ENCODE measurements at regions not wholly inside any gene's neighbourhood (a gene's known extent, or its start where the extent isn't known, plus 50 kb on each side); places are given as distances from the start of the nearest gene placed in this dataset.
"Not testable (repeated sequence)": the region's sequence is repeated elsewhere in the genome, so short reads cannot be mapped to it uniquely, and the experiment has no call there.

GRCh38 chr13:103607995-103608394 lies 541.8 kb upstream of the SLC10A2 start:
- Histone ChIP-seq H3K9ac (ENCODE audit: low read length) (no peak overlapping the region), H3K9me2 (replicated peaks; ENCODE audit: low read length) (no peaks in the 10 kb centered on the region), H3K9me3 (ENCODE audit: low read length) (no peaks in the 10 kb centered on the region), H3K27me3 (ENCODE audit: low read length) (0 out of 2 replicates have a peak, but pooled peaks cover 7% of the 10 kb centered on the region), H2AFZ (ENCODE audit: low read length) (no peak overlapping the region), H3K27ac (ENCODE audit: low read length) (no peak overlapping the region), H3F3A (ENCODE audit: low read length, unreplicated experiment) (no peaks in the 10 kb centered on the region), H3K79me2 (ENCODE audit: low read length) (no peaks in the 10 kb centered on the region), H4K20me1 (ENCODE audit: low read length) (no peaks in the 10 kb centered on the region), H3K36me3 (ENCODE audit: low read depth, low read length) (no peaks in the 10 kb centered on the region), H3K4me2 (ENCODE audit: low read length) (no peak overlapping the region), H3K4me3 (ENCODE audit: low read length) (no peak overlapping the region), H3K4me1 (ENCODE audit: insufficient read depth, low read length) (no peaks in the 10 kb centered on the region)
- DNase-seq (no peak), ATAC-seq (no peak)
- no TSS peak for BruUV-seq (replicated peaks)
- CTCF ChIA-PET: no interaction called here
- intact Hi-C loops (cut with micrococcal nuclease): no loop called here
- TF ChIP-seq EZH2 (IDR thresholded peaks at IDR 0.05; ENCODE audit: low read length, unreplicated experiment) (no peak), EZH2phosphoT487 (IDR thresholded peaks at IDR 0.05; ENCODE audit: borderline replicate concordance, low read length) (no peak), CTCF (conservative IDR thresholded peaks at IDR 0.05; ENCODE audit: low read depth, low read length) (no peak)
- POLR2A ChIA-PET (ENCODE audit: unreplicated experiment): no interaction called here

- H2AFZ ChIP-seq (ENCODE audit: low read length): no peak overlapping the region
- no peak overlapping the region for H3K4me2 ChIP-seq (ENCODE audit: low read length)
- no peaks in the 10 kb centered on the region for H3K9me3 ChIP-seq (ENCODE audit: low read length)
- H3K4me3 ChIP-seq (ENCODE audit: low read length): no peak overlapping the region
- ATAC-seq (no peak), DNase-seq (no peak)
- no peaks in the 10 kb centered on the region for H3K36me3 ChIP-seq (ENCODE audit: low read depth, low read length)
- TF ChIP-seq CTCF (conservative IDR thresholded peaks at IDR 0.05; ENCODE audit: low read depth, low read length) (no peak), EZH2 (IDR thresholded peaks at IDR 0.05; ENCODE audit: low read length, unreplicated experiment) (no peak), EZH2phosphoT487 (IDR thresholded peaks at IDR 0.05; ENCODE audit: borderline replicate concordance, low read length) (no peak)
- ChIA-PET POLR2A (ENCODE audit: unreplicated experiment) (no interaction called here), CTCF (no interaction called here)
- H3K27ac ChIP-seq (ENCODE audit: low read length): no peak overlapping the region
- intact Hi-C loops (cut with micrococcal nuclease): no loop called here
- H3K4me1 ChIP-seq (ENCODE audit: insufficient read depth, low read length): no peaks in the 10 kb centered on the region
- 0 out of 2 replicates have a peak, but pooled peaks cover 5% of the 10 kb centered on the region for H3K27me3 ChIP-seq (ENCODE audit: low read length)
- no peaks in the 10 kb centered on the region for H4K20me1 ChIP-seq (ENCODE audit: low read length)
- no peaks in the 10 kb centered on the region for H3K79me2 ChIP-seq (ENCODE audit: low read length)
- H3K9me2 ChIP-seq (replicated peaks; ENCODE audit: low read length): no peaks in the 10 kb centered on the region
- no peak overlapping the region for H3K9ac ChIP-seq (ENCODE audit: low read length)
- no peaks in the 10 kb centered on the region for H3F3A ChIP-seq (ENCODE audit: low read length, unreplicated experiment)
- BruUV-seq (replicated peaks): no TSS peak
Observed at GRCh38 chr13:103605546-103606326, 539.5 kb upstream of the SLC10A2 start.

GRCh38 chr13:103599870-103600269 lies 533.7 kb upstream of the SLC10A2 start:
- H2AFZ ChIP-seq (ENCODE audit: low read length); H4K20me1 ChIP-seq (ENCODE audit: low read length); BruUV-seq (replicated peaks); H3K27me3 ChIP-seq (ENCODE audit: low read length); H3K9ac ChIP-seq (ENCODE audit: low read length); H3K4me1 ChIP-seq (ENCODE audit: insufficient read depth, low read length); H3K4me2 ChIP-seq (ENCODE audit: low read length); H3K9me3 ChIP-seq (ENCODE audit: low read length); intact Hi-C loops (cut with micrococcal nuclease); H3K27ac ChIP-seq (ENCODE audit: low read length); DNase-seq; H3K4me3 ChIP-seq (ENCODE audit: low read length); CTCF ChIA-PET; H3K36me3 ChIP-seq (ENCODE audit: low read depth, low read length); H3F3A ChIP-seq (ENCODE audit: low read length, unreplicated experiment); ATAC-seq; POLR2A ChIA-PET (ENCODE audit: unreplicated experiment); H3K9me2 ChIP-seq (replicated peaks; ENCODE audit: low read length); H3K79me2 ChIP-seq (ENCODE audit: low read length): not testable (repeated sequence)
